Loucy (cell line): ENCODE measurements at regions not wholly inside any gene's neighbourhood (a gene's known extent, or its start where the extent isn't known, plus 50 kb on each side); places are given as distances from the start of the nearest gene placed in this dataset.

Experiments
- CTCF ChIP-seq: fragments of 200-600 bp; sonication (generic); conservative IDR thresholded peaks from 2 replicates; pipeline ENCODE4 v1.5.1; 2014; ENCODE audit warnings: mild to moderate bottlenecking, antibody characterized with exemption, low read length
- EZH2phosphoT487 ChIP-seq: fragments of 200-600 bp; IDR thresholded peaks from 2 replicates; pipeline ENCODE4 v1.6.1; 2018; ENCODE audit warnings: antibody characterized with exemption, mild to moderate bottlenecking, moderate library complexity, borderline replicate concordance

- no peak for TF ChIP-seq CTCF
- no peak for TF ChIP-seq EZH2phosphoT487
Measured at GRCh38 chr5:84578226-84578625, 193.5 kb upstream of the EDIL3 start.
